Tibial nerve (tissue), 3 donors: ENCODE measurements at regions not wholly inside any gene's neighbourhood (a gene's known extent, or its start where the extent isn't known, plus 50 kb on each side); places are given as distances from the start of the nearest gene placed in this dataset.

ENCODE experiments used
- POLR2A ChIP-seq, 2 donors: fragments of 450-650 bp; IDR thresholded peaks; one replicate each; pipeline ENCODE4 v1.6.1; 2017; ENCODE audit warnings: antibody characterized with exemption in 2 of 2, mild to moderate bottlenecking in 2 of 2, moderate library complexity in 2 of 2
- TF ChIP-seq, protein P1 (sequence below), 5 experiments: fragments of 200-600 bp in 3 of 5; fragments of 450-650 bp in 2 of 5; sonication (generic) in 3 of 5; IDR thresholded peaks; one replicate each; pipeline ENCODE4 v1.5.1; 2016 to 2019; ENCODE audit warnings: antibody characterized with exemption in 5 of 5, mild to moderate bottlenecking in 3 of 5, moderate library complexity in 2 of 5

DNA sequence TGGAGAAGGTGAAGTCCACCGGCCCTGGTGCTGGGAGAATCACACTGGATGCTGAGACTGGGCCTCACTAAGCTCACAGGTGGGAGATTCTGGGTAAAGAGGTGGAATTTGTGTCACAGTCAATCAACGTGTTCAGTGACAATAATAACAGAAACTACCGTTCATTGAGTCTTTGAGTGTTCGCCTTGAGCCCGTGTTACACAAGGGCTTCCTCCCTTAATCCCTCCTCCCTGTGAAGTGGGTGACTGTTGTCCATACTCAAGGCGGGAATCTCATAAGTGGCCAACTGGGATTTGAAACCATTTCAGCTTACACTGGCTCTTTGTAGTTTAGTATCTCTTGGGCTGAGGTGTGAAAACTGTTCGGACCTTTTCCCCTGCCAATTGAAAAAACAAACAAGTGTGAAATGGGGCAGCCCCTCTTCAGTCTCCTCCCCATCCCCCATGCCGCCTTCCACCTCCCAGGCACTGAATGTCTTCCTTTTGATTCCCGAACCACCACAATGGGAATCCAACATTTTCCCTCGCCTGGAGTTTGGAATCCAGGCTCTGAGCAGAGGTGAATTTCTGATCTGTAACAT is 502.4 kb downstream of the MIAT start:
- TF ChIP-seq, protein P1, sequence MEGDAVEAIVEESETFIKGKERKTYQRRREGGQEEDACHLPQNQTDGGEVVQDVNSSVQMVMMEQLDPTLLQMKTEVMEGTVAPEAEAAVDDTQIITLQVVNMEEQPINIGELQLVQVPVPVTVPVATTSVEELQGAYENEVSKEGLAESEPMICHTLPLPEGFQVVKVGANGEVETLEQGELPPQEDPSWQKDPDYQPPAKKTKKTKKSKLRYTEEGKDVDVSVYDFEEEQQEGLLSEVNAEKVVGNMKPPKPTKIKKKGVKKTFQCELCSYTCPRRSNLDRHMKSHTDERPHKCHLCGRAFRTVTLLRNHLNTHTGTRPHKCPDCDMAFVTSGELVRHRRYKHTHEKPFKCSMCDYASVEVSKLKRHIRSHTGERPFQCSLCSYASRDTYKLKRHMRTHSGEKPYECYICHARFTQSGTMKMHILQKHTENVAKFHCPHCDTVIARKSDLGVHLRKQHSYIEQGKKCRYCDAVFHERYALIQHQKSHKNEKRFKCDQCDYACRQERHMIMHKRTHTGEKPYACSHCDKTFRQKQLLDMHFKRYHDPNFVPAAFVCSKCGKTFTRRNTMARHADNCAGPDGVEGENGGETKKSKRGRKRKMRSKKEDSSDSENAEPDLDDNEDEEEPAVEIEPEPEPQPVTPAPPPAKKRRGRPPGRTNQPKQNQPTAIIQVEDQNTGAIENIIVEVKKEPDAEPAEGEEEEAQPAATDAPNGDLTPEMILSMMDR (IDR thresholded peaks at IDR 0.05): no peak
- no peak for TF ChIP-seq POLR2A (IDR thresholded peaks at IDR 0.05)
